DOHH2 (cell line): ENCODE measurements at regions not wholly inside any gene's neighbourhood (a gene's known extent, or its start where the extent isn't known, plus 50 kb on each side); places are given as distances from the start of the nearest gene placed in this dataset.
"Not testable (repeated sequence)": the region's sequence is repeated elsewhere in the genome, so short reads cannot be mapped to it uniquely, and the experiment has no call there.

ENCODE experiments used
- H3F3A ChIP-seq: fragments of 200-600 bp; sonication (generic), shearing (Covaris generic); 2 replicates; pipeline ENCODE4 v1.6.0; 2016; ENCODE audit warnings: antibody characterized with exemption, mild to moderate bottlenecking; ENCODE audit not compliant: control insufficient read depth, insufficient read depth
- H3K27ac ChIP-seq: fragments of 200-600 bp; sonication (generic); 2 replicates; pipeline ENCODE4 v1.5.1; 2014; ENCODE audit warnings: low read depth, mild to moderate bottlenecking, low read length, moderate library complexity
- H3K27me3 ChIP-seq: fragments of 200-600 bp; sonication (generic); 2 replicates; pipeline ENCODE4 v1.6.1; 2014; ENCODE audit warnings: mild to moderate bottlenecking, low read length, mixed read lengths; ENCODE audit not compliant: control insufficient read depth
- H3K36me3 ChIP-seq: fragments of 200-600 bp; sonication (generic); 2 replicates; pipeline ENCODE4 v1.6.1; 2014; ENCODE audit warnings: mild to moderate bottlenecking, low read length, moderate library complexity, mixed read lengths; ENCODE audit not compliant: control insufficient read depth
- H3K4me1 ChIP-seq: fragments of 200-600 bp; sonication (generic); 2 replicates; pipeline ENCODE4 v1.6.1; 2014; ENCODE audit warnings: mild to moderate bottlenecking, low read length, mixed read lengths; ENCODE audit not compliant: control insufficient read depth
- H3K4me2 ChIP-seq: fragments of 200-600 bp; sonication (generic); 2 replicates; pipeline ENCODE4 v1.6.0; 2014; ENCODE audit warnings: mild to moderate bottlenecking, low read length, moderate library complexity
- H3K4me3 ChIP-seq: fragments of 200-600 bp; sonication (generic); 2 replicates; pipeline ENCODE4 v1.5.1; 2014; ENCODE audit warnings: mild to moderate bottlenecking, low read length, mixed read lengths
- H3K79me2 ChIP-seq: fragments of 200-600 bp; sonication (generic); 2 replicates; pipeline ENCODE4 v1.6.1; 2014; ENCODE audit warnings: mild to moderate bottlenecking, low read length, mixed read lengths; ENCODE audit not compliant: control insufficient read depth
- H3K9me2 ChIP-seq: fragments of 200-600 bp; sonication (generic); replicated peaks from 2 replicates; pipeline ENCODE4 v1.6.1; 2014; ENCODE audit warnings: mild to moderate bottlenecking, low read length, mixed read lengths; ENCODE audit not compliant: control insufficient read depth
- H3K9me3 ChIP-seq: fragments of 200-600 bp; sonication (generic); 2 replicates; pipeline ENCODE4 v1.6.1; 2014; ENCODE audit warnings: antibody characterized with exemption, low read length, mixed read lengths; ENCODE audit not compliant: control insufficient read depth, insufficient read depth
- H4K20me1 ChIP-seq: fragments of 200-600 bp; sonication (generic); 2 replicates; pipeline ENCODE4 v1.6.0; 2014; ENCODE audit warnings: low read depth, mild to moderate bottlenecking, antibody characterized with exemption, low read length, moderate library complexity; ENCODE audit not compliant: control insufficient read depth, insufficient read depth
- EZH2phosphoT487 ChIP-seq: fragments of 200-600 bp; sonication (generic); IDR thresholded peaks from 2 replicates; pipeline ENCODE4 v1.6.1; 2017; ENCODE audit warnings: borderline replicate concordance, mild to moderate bottlenecking, antibody characterized with exemption, low read length, moderate library complexity, mixed read lengths
- TF ChIP-seq, protein P1 (sequence below): fragments of 200-600 bp; sonication (generic); IDR thresholded peaks from one replicate; pipeline ENCODE4 v1.5.1; 2014; ENCODE audit warnings: antibody characterized with exemption, mild to moderate bottlenecking, low read depth, low read length; ENCODE audit not compliant: poor library complexity, severe bottlenecking

DNA sequence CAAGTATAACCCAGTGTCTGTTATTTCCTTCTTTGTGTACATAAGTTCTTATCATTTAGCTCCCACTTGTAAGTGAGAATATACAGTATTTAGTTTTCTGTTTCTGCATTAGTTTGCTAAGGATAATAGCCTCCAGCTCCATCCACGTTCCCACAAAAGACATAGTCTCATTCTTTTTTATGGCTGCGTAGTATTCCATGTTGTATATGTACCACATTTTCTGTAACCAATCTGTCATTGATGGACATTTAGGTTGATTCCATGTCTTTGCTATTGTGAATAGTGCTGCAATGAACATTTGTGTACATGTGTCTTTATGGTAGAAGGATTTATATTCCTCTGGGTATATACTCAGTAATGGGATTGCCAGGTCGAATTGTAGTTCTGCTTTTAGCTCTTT lies 95.6 kb downstream of the NXNL2 start:
- H3K9me3 ChIP-seq, H3K27me3 ChIP-seq, H3K79me2 ChIP-seq, H3K27ac ChIP-seq, H3K36me3 ChIP-seq, H4K20me1 ChIP-seq, H3K4me1 ChIP-seq, H3K4me3 ChIP-seq, H3K9me2 ChIP-seq, H3K4me2 ChIP-seq, H3F3A ChIP-seq: not testable (repeated sequence)

DNA sequence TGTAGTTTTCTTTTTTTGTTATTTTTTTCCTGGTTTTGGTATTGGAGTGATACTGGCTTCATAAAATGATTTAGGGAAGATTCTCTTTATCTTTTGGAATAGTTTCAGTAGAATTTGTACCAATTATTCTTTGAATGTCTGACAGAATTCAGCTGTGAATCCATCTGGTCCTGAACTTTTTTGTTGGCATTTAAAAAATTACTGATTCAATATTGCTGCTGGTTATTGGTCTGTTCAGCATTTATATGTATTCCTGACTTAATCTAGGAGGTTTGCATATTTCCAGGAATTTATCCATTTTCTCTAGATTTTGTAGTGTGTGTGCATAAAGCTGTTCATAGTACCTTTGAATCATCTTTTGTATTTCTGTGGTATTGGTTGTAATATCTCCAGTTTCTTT lies 100.2 kb downstream of the NXNL2 start:
- Histone ChIP-seq H3K9me3 (no peaks in the 10 kb centered on the region), H3F3A (no peaks in the 10 kb centered on the region), H4K20me1 (no peaks in the 10 kb centered on the region), H3K9me2 (no peaks in the 10 kb centered on the region), H3K4me2 (no peak overlapping the region), H3K4me1 (no peaks in the 10 kb centered on the region), H3K4me3 (no peak overlapping the region), H3K36me3 (no peaks in the 10 kb centered on the region), H3K79me2 (no peaks in the 10 kb centered on the region), H3K27ac (no peak overlapping the region), H3K27me3 (0 out of 2 replicates have a peak, but pooled peaks cover 2% of the 10 kb centered on the region)
- TF ChIP-seq, protein P1, sequence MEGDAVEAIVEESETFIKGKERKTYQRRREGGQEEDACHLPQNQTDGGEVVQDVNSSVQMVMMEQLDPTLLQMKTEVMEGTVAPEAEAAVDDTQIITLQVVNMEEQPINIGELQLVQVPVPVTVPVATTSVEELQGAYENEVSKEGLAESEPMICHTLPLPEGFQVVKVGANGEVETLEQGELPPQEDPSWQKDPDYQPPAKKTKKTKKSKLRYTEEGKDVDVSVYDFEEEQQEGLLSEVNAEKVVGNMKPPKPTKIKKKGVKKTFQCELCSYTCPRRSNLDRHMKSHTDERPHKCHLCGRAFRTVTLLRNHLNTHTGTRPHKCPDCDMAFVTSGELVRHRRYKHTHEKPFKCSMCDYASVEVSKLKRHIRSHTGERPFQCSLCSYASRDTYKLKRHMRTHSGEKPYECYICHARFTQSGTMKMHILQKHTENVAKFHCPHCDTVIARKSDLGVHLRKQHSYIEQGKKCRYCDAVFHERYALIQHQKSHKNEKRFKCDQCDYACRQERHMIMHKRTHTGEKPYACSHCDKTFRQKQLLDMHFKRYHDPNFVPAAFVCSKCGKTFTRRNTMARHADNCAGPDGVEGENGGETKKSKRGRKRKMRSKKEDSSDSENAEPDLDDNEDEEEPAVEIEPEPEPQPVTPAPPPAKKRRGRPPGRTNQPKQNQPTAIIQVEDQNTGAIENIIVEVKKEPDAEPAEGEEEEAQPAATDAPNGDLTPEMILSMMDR = no peak
- TF ChIP-seq EZH2phosphoT487 = no peak

DNA sequence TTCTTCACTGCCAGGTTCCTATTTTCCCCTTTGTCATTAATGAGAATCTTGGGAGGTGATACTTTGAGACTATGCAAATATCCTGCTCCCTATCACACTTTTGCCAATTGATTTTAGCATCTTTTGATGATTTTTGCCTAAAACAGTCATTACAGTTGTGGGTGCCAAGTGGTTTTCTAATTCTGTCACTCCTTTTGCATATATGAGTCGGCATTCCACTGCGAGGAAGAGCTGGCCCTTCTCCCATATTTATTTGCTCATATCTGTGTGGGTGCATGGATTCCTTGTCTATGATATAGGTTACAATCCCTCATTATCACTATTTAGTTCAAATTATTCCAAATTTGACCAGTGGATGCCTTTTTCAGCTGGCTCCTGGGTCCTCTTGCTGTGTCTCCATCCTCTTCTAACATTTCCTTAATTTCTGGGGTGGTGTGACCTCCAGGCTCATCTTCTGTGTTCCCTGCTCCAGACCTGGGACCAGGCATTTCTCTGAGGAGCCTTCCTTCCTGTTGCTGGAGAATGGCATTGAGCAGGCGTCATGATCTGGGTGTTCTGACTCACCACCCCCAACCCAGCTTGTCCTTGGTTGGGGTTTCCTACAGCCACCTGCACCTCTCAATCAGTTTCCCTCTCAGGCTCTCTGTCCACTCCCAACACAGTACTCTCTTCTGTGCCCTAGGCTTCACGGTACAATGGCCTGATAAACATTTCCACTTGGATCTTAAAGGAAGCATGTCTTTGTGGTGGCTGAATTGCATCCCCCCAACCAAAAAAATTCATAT lies 106.7 kb downstream of the NXNL2 start:
- Histone ChIP-seq H3F3A (no peaks in the 10 kb centered on the region), H3K9me2 (no peaks in the 10 kb centered on the region), H3K4me3 (no peak overlapping the region), H3K4me1 (no peaks in the 10 kb centered on the region), H3K4me2 (no peak overlapping the region), H3K9me3 (no peaks in the 10 kb centered on the region), H4K20me1 (no peaks in the 10 kb centered on the region), H3K27me3 (0 out of 2 replicates have a peak, but pooled peaks cover 2% of the 10 kb centered on the region), H3K79me2 (no peaks in the 10 kb centered on the region), H3K27ac (no peak overlapping the region), H3K36me3 (no peaks in the 10 kb centered on the region)
- TF ChIP-seq EZH2phosphoT487 = no peak
- TF ChIP-seq, protein P1 = no peak

DNA sequence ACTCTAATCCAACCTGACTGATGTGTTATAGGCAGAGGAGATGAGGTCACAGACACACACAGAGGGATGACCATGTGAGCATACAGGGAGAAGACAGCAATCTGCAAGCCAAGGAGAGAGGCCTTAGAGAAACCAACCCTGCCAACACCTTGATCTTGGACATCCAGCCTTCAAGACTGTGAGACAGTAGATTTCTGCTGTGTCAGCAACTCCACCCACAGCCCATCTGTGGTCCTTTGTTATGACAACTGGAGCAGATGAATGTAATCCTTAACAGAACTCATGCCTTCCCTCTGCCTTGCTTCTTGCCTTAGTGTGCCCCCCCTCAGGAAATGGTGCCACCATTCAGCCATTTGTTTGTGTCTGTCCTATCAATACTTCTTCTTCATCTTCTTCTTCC lies 107.4 kb downstream of the NXNL2 start:
- TF ChIP-seq, protein P1 = no peak
- no peak for TF ChIP-seq EZH2phosphoT487
- no peak overlapping the region for H3K4me2 ChIP-seq
- no peak overlapping the region for H3K4me3 ChIP-seq
- no peaks in the 10 kb centered on the region for H4K20me1 ChIP-seq
- no peak overlapping the region for H3K27ac ChIP-seq
- H3F3A ChIP-seq = no peaks in the 10 kb centered on the region
- no peaks in the 10 kb centered on the region for H3K27me3 ChIP-seq
- H3K9me3 ChIP-seq = no peaks in the 10 kb centered on the region
- H3K79me2 ChIP-seq = no peaks in the 10 kb centered on the region
- H3K9me2 ChIP-seq = no peaks in the 10 kb centered on the region
- no peaks in the 10 kb centered on the region for H3K36me3 ChIP-seq
- no peaks in the 10 kb centered on the region for H3K4me1 ChIP-seq
